WERI-Rb-1 (cell line): ENCODE measurements at regions not wholly inside any gene's neighbourhood (a gene's known extent, or its start where the extent isn't known, plus 50 kb on each side); places are given as distances from the start of the nearest gene placed in this dataset.

ENCODE experiments used
- DNase-seq: peaks from one replicate; pipeline ENCODE4 v3.0.0-alpha.2; 2020
- H3K27ac ChIP-seq: fragments of 250-450 bp; sonication (Bioruptor Pico); 2 replicates; pipeline ENCODE4 v1.5.1; 2020; ENCODE audit warnings: mild to moderate bottlenecking, moderate library complexity
- H3K27me3 ChIP-seq: fragments of 250-450 bp; sonication (Bioruptor Pico); 2 replicates; pipeline ENCODE4 v1.5.1; 2021; ENCODE audit warnings: mild to moderate bottlenecking, low read depth, moderate library complexity; ENCODE audit not compliant: insufficient read depth, severe bottlenecking
- H3K36me3 ChIP-seq: fragments of 250-450 bp; sonication (Bioruptor Pico); 2 replicates; pipeline ENCODE4 v1.5.1; 2020; ENCODE audit warnings: mild to moderate bottlenecking, moderate library complexity
- H3K4me3 ChIP-seq: 2 replicates; pipeline ENCODE4 v1.5.1; 2011; ENCODE audit warnings: low read depth, mild to moderate bottlenecking, control low read depth, low read length
- H3K9me3 ChIP-seq: fragments of 250-450 bp; sonication (Bioruptor Pico); 2 replicates; pipeline ENCODE4 v1.5.1; 2021; ENCODE audit warnings: mild to moderate bottlenecking, moderate library complexity; ENCODE audit not compliant: severe bottlenecking
- TF ChIP-seq, protein P1 (sequence below): IDR thresholded peaks from 2 replicates; pipeline ENCODE4 v1.5.1; 2011; ENCODE audit warnings: low read depth, mild to moderate bottlenecking, control low read depth, inconsistent platforms, low read length

DNA sequence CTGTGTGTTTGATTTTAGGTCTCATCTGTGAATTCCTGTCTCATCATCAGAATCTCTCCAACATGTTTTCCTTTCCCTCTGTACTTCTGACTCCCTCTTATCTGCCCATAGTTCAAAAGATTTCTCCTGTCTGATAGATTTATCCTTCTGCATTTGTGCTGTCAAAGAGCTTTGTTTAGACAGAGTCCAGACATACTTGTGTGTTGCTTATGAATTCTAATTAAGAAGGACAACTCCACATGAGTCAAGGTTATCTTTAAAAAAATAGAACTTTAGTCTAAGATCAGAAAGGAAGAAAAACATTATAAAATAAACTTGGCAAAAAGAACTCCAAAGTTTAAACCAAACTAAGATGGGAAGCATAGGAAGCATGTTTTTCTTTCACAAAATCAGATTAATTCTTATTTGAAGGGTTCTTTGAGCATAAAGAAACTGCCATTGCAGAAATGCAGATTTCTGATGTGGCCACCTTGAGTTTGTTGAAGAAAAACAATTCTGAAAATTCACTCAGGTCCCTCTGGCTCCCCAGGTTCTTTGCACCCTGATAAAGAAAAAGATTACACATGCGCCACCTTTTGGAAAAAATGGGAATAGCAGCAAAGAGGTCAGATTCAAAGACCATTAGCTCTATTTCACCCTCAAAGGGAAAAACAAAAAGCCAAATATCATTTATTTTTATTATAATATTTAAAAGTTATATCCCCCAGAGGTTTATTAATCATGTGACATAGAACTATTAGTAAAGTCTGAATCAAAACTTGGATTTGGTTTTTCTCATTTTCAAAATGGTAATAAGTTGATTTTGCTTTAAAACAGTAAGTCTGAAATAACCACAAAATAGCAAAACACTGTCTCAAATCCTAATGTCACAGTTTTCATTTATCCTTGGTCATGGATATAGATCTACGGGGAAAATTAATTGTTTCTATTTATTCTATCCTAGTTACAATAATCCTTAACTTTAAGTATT, 143.7 kb upstream of the DCN start:
- Histone ChIP-seq H3K27me3 (no peaks in the 10 kb centered on the region), H3K27ac (no peak overlapping the region), H3K9me3 (no peaks in the 10 kb centered on the region), H3K36me3 (no peaks in the 10 kb centered on the region), H3K4me3 (no peak overlapping the region)
- TF ChIP-seq, protein P1, sequence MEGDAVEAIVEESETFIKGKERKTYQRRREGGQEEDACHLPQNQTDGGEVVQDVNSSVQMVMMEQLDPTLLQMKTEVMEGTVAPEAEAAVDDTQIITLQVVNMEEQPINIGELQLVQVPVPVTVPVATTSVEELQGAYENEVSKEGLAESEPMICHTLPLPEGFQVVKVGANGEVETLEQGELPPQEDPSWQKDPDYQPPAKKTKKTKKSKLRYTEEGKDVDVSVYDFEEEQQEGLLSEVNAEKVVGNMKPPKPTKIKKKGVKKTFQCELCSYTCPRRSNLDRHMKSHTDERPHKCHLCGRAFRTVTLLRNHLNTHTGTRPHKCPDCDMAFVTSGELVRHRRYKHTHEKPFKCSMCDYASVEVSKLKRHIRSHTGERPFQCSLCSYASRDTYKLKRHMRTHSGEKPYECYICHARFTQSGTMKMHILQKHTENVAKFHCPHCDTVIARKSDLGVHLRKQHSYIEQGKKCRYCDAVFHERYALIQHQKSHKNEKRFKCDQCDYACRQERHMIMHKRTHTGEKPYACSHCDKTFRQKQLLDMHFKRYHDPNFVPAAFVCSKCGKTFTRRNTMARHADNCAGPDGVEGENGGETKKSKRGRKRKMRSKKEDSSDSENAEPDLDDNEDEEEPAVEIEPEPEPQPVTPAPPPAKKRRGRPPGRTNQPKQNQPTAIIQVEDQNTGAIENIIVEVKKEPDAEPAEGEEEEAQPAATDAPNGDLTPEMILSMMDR: peak; percentile 41; the same call in 1 of the 2 replicates
- peak; percentile 34 for DNase-seq

DNA sequence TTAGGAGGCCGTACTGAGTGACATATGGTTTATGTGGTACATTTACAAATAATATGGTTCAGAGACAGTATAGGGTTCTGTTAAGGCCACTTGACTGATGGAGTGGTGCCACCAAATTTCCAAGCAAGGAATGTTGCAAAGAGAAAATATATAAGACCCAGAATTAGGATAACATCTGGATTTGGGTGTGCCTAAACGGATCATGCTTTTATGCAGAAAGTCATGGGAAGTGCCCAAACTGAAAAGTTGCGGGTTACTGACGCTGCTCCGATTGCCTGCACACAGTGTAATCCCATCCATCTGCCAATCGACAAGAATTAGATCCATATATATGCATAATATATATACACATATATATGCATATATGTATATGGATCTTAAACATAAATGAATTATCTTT, 138.4 kb upstream of the DCN start:
- Histone ChIP-seq H3K9me3 (no peaks in the 10 kb centered on the region), H3K27ac (no peak overlapping the region), H3K36me3 (no peaks in the 10 kb centered on the region), H3K27me3 (no peaks in the 10 kb centered on the region), H3K4me3 (no peak overlapping the region)
- TF ChIP-seq, protein P1: no peak
- DNase-seq: no peak

DNA sequence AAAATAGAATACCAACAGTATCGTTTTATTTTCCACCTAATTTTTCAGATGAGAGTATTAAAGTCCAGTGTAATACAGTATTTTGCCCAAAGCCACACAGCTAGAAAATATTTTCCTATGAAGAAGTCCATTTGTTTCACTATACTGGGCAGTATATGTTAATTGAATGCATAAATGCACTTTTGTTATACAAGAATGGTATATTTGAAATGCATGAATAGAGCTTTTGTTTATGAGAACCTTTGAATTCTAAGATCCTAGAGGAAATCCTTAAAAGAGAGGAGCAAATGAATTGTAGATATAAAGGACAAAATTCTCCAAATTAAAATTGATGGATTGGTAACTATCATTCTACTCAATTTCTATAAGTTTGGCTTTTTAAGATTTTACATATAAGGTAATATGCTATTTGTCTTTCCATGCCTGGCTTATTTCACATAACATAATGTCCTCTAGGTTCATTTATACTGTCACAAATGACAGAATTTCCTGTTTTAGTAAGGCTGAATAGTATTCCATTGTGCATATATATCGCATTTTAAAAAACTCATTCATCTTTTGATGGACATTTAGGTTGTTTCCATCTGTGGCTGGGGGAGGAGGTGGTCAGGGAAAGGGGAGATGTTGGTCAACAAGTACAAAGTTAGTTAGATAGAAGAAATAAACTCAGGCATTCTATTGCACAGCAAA, 136.6 kb upstream of the DCN start:
- Histone ChIP-seq H3K27ac (no peak overlapping the region), H3K36me3 (no peaks in the 10 kb centered on the region), H3K9me3 (no peaks in the 10 kb centered on the region), H3K4me3 (no peak overlapping the region), H3K27me3 (no peaks in the 10 kb centered on the region)
- TF ChIP-seq, protein P1: no peak
- no peak for DNase-seq

DNA sequence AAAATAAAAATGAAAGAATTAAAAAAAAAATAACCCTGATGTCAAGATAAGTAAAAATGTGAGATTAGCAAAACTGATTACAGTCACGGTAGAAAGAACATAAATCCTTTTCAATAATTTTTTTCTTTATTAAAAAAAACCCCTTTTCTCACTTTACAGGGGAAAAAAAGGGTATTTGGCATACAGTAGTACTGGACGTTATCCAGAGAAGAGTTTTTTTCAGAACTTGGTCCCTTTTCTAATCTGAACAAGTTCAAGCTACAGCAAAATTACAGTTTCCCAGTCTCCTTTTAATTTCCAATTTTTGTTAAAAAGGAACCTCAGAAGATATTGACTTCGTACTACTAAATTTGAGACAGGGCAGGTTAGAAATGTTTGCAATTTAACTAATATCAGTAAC, 134.7 kb upstream of the DCN start:
- no peak overlapping the region for H3K4me3 ChIP-seq
- H3K9me3 ChIP-seq: no peaks in the 10 kb centered on the region
- TF ChIP-seq, protein P1: no peak
- DNase-seq: no peak
- H3K27ac ChIP-seq: no peak overlapping the region
- no peaks in the 10 kb centered on the region for H3K36me3 ChIP-seq
- no peaks in the 10 kb centered on the region for H3K27me3 ChIP-seq

DNA sequence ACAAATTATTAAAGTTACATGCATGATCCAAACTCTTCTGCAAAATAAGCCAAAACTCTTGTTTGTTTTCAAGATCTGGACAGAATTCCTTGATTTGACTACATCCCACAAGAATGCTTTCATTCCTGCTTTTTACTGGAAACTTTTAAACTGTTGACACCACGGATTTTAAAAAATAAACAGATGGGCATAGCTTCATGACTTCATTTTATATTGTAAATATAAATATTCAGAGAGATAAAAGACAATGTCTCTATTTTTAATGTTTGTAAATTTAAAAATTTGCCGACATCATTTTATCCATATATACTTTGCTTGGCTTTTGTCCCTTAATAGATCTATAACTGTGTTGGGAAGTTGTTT, 134.3 kb upstream of the DCN start:
- DNase-seq: no peak
- Histone ChIP-seq H3K27ac (no peak overlapping the region), H3K4me3 (no peak overlapping the region), H3K36me3 (no peaks in the 10 kb centered on the region), H3K27me3 (no peaks in the 10 kb centered on the region), H3K9me3 (no peaks in the 10 kb centered on the region)
- TF ChIP-seq, protein P1: no peak
